HepG2 (cell line): ENCODE measurements at regions not wholly inside any gene's neighbourhood (a gene's known extent, or its start where the extent isn't known, plus 50 kb on each side); places are given as distances from the start of the nearest gene placed in this dataset.

ENCODE experiments used
- ARID5B ChIP-seq: IDR thresholded peaks from 2 replicates; pipeline ENCODE4 v1.4.0; 2020; ENCODE audit warnings: mild to moderate bottlenecking, missing genetic modification reagents
- GPN1 ChIP-seq: sonication (generic); formaldehyde crosslinking; IDR thresholded peaks from 2 replicates; pipeline ENCODE4 v1.5.1; 2020; ENCODE audit warnings: missing genetic modification reagents, borderline replicate concordance
- KLF6 ChIP-seq: IDR thresholded peaks from 2 replicates; pipeline ENCODE4 v1.8.0; 2016; ENCODE audit warnings: missing biosample characterization, missing genetic modification reagents
- LRRFIP1 ChIP-seq: sonication (generic); formaldehyde crosslinking; conservative IDR thresholded peaks from 2 replicates; pipeline ENCODE4 v1.4.0; 2020; ENCODE audit warnings: missing genetic modification reagents
- MED1 ChIP-seq: sonication (generic); formaldehyde crosslinking; IDR thresholded peaks from 2 replicates; pipeline ENCODE4 v1.4.0; 2020; ENCODE audit warnings: missing genetic modification reagents
- RNF2 ChIP-seq: fragments of 450-650 bp; conservative IDR thresholded peaks from 2 replicates; pipeline ENCODE4 v1.6.1; 2016; ENCODE audit warnings: low read depth
- THAP7 ChIP-seq: sonication (generic); formaldehyde crosslinking; IDR thresholded peaks from 2 replicates; pipeline ENCODE4 v1.8.1; 2023; ENCODE audit warnings: mild to moderate bottlenecking, missing genetic modification reagents
- ZBTB21 ChIP-seq: sonication (generic); formaldehyde crosslinking; IDR thresholded peaks from 2 replicates; pipeline ENCODE4 v1.4.0; 2020; ENCODE audit warnings: missing genetic modification reagents
- ZNF256 ChIP-seq: sonication (generic); formaldehyde crosslinking; conservative IDR thresholded peaks from 2 replicates; pipeline ENCODE4 v1.4.0; 2020; ENCODE audit warnings: missing genetic modification reagents
- ZNF367 ChIP-seq: sonication (generic); formaldehyde crosslinking; IDR thresholded peaks from 2 replicates; pipeline ENCODE4 v1.4.0; 2020; ENCODE audit warnings: missing genetic modification reagents, borderline replicate concordance
- ZNF574 ChIP-seq: sonication (generic); formaldehyde crosslinking; IDR thresholded peaks from 2 replicates; pipeline ENCODE4 v1.4.0; 2020; ENCODE audit warnings: missing genetic modification reagents
- ZNF639 ChIP-seq: conservative IDR thresholded peaks from 2 replicates; pipeline ENCODE4 v1.6.1; 2018; ENCODE audit warnings: missing genetic modification reagents
- ZNF709 ChIP-seq: sonication (generic); formaldehyde crosslinking; IDR thresholded peaks from 2 replicates; pipeline ENCODE4 v1.5.0; 2020; ENCODE audit warnings: mild to moderate bottlenecking, missing genetic modification reagents
- ZSCAN22 ChIP-seq: sonication (generic); formaldehyde crosslinking; IDR thresholded peaks from 2 replicates; pipeline ENCODE4 v1.4.0; 2020; ENCODE audit warnings: mild to moderate bottlenecking, missing genetic modification reagents
- TF ChIP-seq, protein P1 (sequence below): sonication (generic); formaldehyde crosslinking; IDR thresholded peaks from 2 replicates; pipeline ENCODE4 v1.9.0; 2021; ENCODE audit warnings: missing genetic modification reagents, borderline replicate concordance

DNA sequence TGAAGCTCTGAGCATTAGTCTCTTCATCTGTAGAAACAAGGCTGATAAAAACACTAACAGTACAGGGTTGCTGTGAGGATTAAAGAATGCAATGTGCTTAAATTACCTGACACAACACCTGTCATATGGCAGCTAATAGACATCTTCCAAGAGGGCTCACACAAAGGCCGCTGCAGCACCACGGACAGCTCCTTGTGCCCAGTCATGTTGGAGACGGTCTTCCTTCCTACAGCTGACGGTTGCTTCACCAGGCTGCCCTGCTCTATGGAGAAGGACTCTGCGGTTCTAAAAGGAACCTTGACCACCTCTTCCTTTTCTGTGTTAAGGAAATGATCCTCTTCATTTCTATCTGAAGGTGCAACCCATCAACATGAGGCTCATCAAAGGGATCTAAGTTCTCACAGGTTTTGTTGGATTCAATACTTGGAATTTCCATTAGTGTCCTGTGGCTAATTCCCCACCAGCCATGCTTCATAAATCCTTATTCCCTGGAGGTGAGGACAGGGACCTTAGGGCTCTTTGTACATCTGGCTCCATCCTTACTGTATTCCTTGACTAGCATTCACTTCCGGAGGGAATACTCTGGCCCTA, 138.9 kb upstream of the CES5A start (continued):
- TF ChIP-seq KLF6 (CRISPR knock-in tag), result peak; percentile 71; the same call in 1 of the 2 replicates
- TF ChIP-seq ARID5B (CRISPR knock-in tag), result peak; percentile 63; the same call in 1 of the 2 replicates
- peak; percentile 75; the same call in 1 of the 2 replicates for TF ChIP-seq GPN1
- 0 out of 2 replicates have a peak, but pooled peaks have one; percentile 59 for TF ChIP-seq ZNF256 (CRISPR knock-in tag)
- no peak for TF ChIP-seq THAP7 (CRISPR knock-in tag)
- TF ChIP-seq, protein P1, sequence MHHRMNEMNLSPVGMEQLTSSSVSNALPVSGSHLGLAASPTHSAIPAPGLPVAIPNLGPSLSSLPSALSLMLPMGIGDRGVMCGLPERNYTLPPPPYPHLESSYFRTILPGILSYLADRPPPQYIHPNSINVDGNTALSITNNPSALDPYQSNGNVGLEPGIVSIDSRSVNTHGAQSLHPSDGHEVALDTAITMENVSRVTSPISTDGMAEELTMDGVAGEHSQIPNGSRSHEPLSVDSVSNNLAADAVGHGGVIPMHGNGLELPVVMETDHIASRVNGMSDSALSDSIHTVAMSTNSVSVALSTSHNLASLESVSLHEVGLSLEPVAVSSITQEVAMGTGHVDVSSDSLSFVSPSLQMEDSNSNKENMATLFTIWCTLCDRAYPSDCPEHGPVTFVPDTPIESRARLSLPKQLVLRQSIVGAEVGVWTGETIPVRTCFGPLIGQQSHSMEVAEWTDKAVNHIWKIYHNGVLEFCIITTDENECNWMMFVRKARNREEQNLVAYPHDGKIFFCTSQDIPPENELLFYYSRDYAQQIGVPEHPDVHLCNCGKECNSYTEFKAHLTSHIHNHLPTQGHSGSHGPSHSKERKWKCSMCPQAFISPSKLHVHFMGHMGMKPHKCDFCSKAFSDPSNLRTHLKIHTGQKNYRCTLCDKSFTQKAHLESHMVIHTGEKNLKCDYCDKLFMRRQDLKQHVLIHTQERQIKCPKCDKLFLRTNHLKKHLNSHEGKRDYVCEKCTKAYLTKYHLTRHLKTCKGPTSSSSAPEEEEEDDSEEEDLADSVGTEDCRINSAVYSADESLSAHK (CRISPR knock-in tag), result 0 out of 2 replicates have a peak, but pooled peaks have one; percentile 50
- TF ChIP-seq ZNF574 (CRISPR knock-in tag), result peak; percentile 58; the same call in 1 of the 2 replicates
- TF ChIP-seq ZSCAN22, result no peak
- TF ChIP-seq RNF2, result no peak
- 0 out of 2 replicates have a peak, but pooled peaks have one; percentile 36 for TF ChIP-seq ZNF639 (CRISPR knock-in tag)
- peak; percentile 50; the same call in 1 of the 2 replicates for TF ChIP-seq ZBTB21 (CRISPR knock-in tag)
- TF ChIP-seq ZNF709 (CRISPR knock-in tag), result peak; percentile 74; the same call in 1 of the 2 replicates
- TF ChIP-seq ZNF367 (CRISPR knock-in tag), result peak; percentile 67; the same call in 1 of the 2 replicates
- TF ChIP-seq LRRFIP1 (CRISPR knock-in tag), result 0 out of 2 replicates have a peak, but pooled peaks have one; percentile 62
- 0 out of 2 replicates have a peak, but pooled peaks have one; percentile 46 for TF ChIP-seq MED1 (CRISPR knock-in tag)
